ENCODE measurements at regions not wholly inside any gene's neighbourhood (a gene's known extent, or its start where the extent isn't known, plus 50 kb on each side); places are given as distances from the start of the nearest gene placed in this dataset.

- Mint-ChIP-seq H3K36me3 (ENCODE audit: low read depth) (peaks cover 16% of the 10 kb centered on the region), H3K27me3 (ENCODE audit: insufficient read depth, low read depth, poor library complexity) (peaks cover 6% of the 10 kb centered on the region), H3K9me3 (peaks cover 22% of the 10 kb centered on the region), H3K27ac (no peak overlapping the region), H3K4me1 (peaks cover 11% of the 10 kb centered on the region), H3K4me3 (no peak overlapping the region)
- Histone ChIP-seq H3K27me3 (ENCODE audit: insufficient read depth) (no peaks in the 10 kb centered on the region), H3K27ac (ENCODE audit: low read depth) (no peak overlapping the region), H3K9me2 (ENCODE audit: insufficient read depth) (no peaks in the 10 kb centered on the region; the same call in 1 of the 2 replicates), H3K79me2 (replicated peaks; ENCODE audit: insufficient read depth) (no peaks in the 10 kb centered on the region), H4K20me1 (replicated peaks; ENCODE audit: insufficient read depth) (no peaks in the 10 kb centered on the region), H3K36me3 (ENCODE audit: insufficient read depth) (0 out of 2 replicates have a peak, but pooled peaks cover 5% of the 10 kb centered on the region), H3K4me1 (ENCODE audit: insufficient read depth) (no peaks in the 10 kb centered on the region), H3F3A (replicated peaks; ENCODE audit: low read depth) (no peaks in the 10 kb centered on the region), H3K4me3 (no peak overlapping the region), H3K4me2 (no peak overlapping the region), H2AFZ (no peak overlapping the region)
- TF ChIP-seq EZH2phosphoT487 (IDR thresholded peaks at IDR 0.05; ENCODE audit: unreplicated experiment) (no peak), EZH2 (IDR thresholded peaks at IDR 0.05; ENCODE audit: low read depth, unreplicated experiment) (no peak), JUNB (IDR thresholded peaks at IDR 0.05; ENCODE audit: unreplicated experiment) (no peak), CREB1 (CRISPR knock-in tag; IDR thresholded peaks at IDR 0.05; ENCODE audit: low read depth) (no peak), ETS1 (IDR thresholded peaks at IDR 0.05) (no peak), CTCF (conservative IDR thresholded peaks at IDR 0.05; ENCODE audit: low read depth in 2 of 2) (no peak)
- no peak for DNase-seq (ENCODE audit: low spot score)
- ATAC-seq, result no peak
Measured at GRCh38 chr17:72416905-72417304, 296.1 kb downstream of the SOX9 start.

GRCh38 chr17:72417627-72418026 lies 296.8 kb downstream of the SOX9 start:
- Histone ChIP-seq H3K4me2 (no peak overlapping the region), H3K4me1 (ENCODE audit: insufficient read depth) (no peaks in the 10 kb centered on the region), H2AFZ (no peak overlapping the region), H3K4me3 (no peak overlapping the region), H3K9me2 (ENCODE audit: insufficient read depth) (no peaks in the 10 kb centered on the region; the same call in 1 of the 2 replicates), H4K20me1 (replicated peaks; ENCODE audit: insufficient read depth) (no peaks in the 10 kb centered on the region), H3F3A (replicated peaks; ENCODE audit: low read depth) (no peaks in the 10 kb centered on the region), H3K79me2 (replicated peaks; ENCODE audit: insufficient read depth) (no peaks in the 10 kb centered on the region), H3K36me3 (ENCODE audit: insufficient read depth) (0 out of 2 replicates have a peak, but pooled peaks cover 5% of the 10 kb centered on the region), H3K27me3 (ENCODE audit: insufficient read depth) (no peaks in the 10 kb centered on the region), H3K27ac (ENCODE audit: low read depth) (no peak overlapping the region)
- Mint-ChIP-seq H3K27ac (no peak overlapping the region), H3K36me3 (ENCODE audit: low read depth) (peaks cover 16% of the 10 kb centered on the region), H3K4me3 (no peak overlapping the region), H3K4me1 (peaks cover 11% of the 10 kb centered on the region), H3K9me3 (peaks cover 22% of the 10 kb centered on the region), H3K27me3 (ENCODE audit: insufficient read depth, low read depth, poor library complexity) (peaks cover 5% of the 10 kb centered on the region)
- ATAC-seq, result no peak
- no peak for DNase-seq (ENCODE audit: low spot score)
- TF ChIP-seq ZNF331 (CRISPR knock-in tag; IDR thresholded peaks at IDR 0.05; ENCODE audit: low read depth), result no peak
- TF ChIP-seq ZNF114 (CRISPR knock-in tag; IDR thresholded peaks at IDR 0.05), result no peak
- no peak for TF ChIP-seq EZH2 (IDR thresholded peaks at IDR 0.05; ENCODE audit: low read depth, unreplicated experiment)
- no peak for TF ChIP-seq ETS1 (IDR thresholded peaks at IDR 0.05)
- no peak for TF ChIP-seq ZNF462 (CRISPR knock-in tag; IDR thresholded peaks at IDR 0.05)

Data from GM23338 (cell line).